ENCODE measurements at regions not wholly inside any gene's neighbourhood (a gene's known extent, or its start where the extent isn't known, plus 50 kb on each side); places are given as distances from the start of the nearest gene placed in this dataset.

DNA sequence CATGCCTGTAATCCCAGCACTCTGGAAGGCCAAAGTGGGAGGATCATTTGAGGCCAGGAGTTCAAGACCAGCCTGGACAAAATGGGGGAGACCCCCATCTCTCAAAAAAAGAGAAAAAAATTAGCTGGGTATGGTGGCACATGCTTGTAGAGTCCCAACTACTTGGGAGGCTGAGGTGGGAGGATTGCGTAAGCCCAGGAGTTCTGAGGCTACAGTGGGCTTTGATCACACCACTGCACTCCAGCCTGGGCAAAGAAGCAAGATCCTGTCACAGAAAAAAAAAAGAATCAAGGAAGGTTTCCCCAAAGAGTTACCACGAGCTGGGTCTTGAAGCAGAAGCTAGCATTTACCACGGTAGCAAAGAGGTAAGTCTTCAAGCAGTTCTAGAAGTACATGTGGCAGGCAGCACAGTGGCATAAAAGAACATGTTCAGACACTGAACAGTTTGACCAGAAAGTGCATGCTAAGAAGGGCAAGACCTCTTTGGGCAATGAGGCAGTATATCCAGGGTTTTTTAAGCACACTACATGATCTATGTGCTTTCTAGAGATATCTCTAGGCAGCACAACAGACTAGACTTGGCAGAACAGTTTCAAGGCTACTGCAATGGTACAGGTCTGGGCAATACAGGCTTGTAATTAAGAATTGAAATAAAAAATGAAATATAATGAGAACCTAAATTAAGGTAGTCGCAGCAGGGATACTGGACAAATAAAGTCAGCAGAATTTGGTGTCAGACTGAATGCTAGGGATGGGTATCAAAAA lies 418.5 kb downstream of the SHQ1 start:
- no peak overlapping the region for H3K27ac ChIP-seq
- TF ChIP-seq POLR2A (IDR thresholded peaks at IDR 0.05): no peak
- no peaks in the 10 kb centered on the region for H3K9me3 ChIP-seq
- H3K4me1 ChIP-seq: peaks cover 14% of the 10 kb centered on the region
- DNase-seq: no peak
- no peak overlapping the region for H3K4me3 ChIP-seq
- no peaks in the 10 kb centered on the region for H3K27me3 ChIP-seq
- intact Hi-C loops (cut with DNase I; ENCODE audit: low total_unique reads): no loop called here
- WGBS, 2 donors: 55 to 62% methylated on average over 4 of the region's 4 CpGs
- H3K36me3 ChIP-seq (ENCODE audit: low read depth, missing control alignments): no peaks in the 10 kb centered on the region

DNA sequence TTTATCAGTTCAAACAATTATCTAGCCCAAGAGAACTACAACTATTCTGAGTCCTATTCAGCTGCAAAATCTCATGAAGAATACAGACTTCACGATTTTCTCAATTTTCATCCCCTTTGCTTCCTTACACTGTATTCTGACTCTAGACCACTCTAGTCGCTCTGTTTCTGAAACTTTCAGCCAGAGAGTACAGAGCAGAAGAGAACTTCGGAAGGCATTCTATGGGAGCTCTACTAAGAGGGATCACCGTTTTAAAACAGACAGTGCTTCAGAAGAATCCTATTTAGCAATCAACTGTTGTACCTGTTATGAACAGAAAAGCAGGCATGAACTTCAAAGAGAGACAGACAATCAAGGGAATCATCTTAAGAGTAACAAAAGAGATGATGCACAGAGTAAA lies 419.4 kb downstream of the SHQ1 start:
- Histone ChIP-seq H3K4me3 (no peak overlapping the region), H3K4me1 (peaks cover 14% of the 10 kb centered on the region), H3K27ac (no peak overlapping the region), H3K9me3 (no peaks in the 10 kb centered on the region), H3K27me3 (no peaks in the 10 kb centered on the region), H3K36me3 (ENCODE audit: low read depth, missing control alignments) (no peaks in the 10 kb centered on the region)
- intact Hi-C loops (cut with DNase I; ENCODE audit: low total_unique reads): no loop called here
- 57 to 66% methylated on average over 4 of the region's 4 CpGs for WGBS, 2 donors
- no peak for DNase-seq
- TF ChIP-seq POLR2A (IDR thresholded peaks at IDR 0.05) (no peak), CTCF (IDR thresholded peaks at IDR 0.05) (no peak)

DNA sequence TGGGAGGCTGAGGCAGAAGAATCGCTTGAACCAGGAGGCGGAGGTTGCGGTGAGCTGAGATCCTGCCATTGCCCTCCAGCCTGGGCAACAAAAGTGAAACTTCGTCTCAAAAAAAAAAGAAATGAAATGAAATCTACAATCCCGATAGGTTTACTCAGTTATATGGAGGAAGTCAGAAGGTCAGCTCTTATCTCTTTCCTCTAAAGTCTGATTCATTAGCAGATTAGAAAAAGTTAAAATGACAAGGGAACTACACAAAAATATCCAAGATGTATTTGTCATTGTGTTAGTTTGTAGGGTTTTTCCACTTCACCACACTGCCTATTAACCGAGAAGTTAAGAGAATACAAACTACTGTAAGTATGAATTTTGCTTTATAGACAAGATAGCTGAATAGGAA lies 420.6 kb downstream of the SHQ1 start:
- intact Hi-C loops (cut with DNase I; ENCODE audit: low total_unique reads): no loop called here
- no peaks in the 10 kb centered on the region for H3K36me3 ChIP-seq (ENCODE audit: low read depth, missing control alignments)
- H3K9me3 ChIP-seq: no peaks in the 10 kb centered on the region
- TF ChIP-seq CTCF (IDR thresholded peaks at IDR 0.05) (no peak), POLR2A (IDR thresholded peaks at IDR 0.05) (no peak)
- WGBS, 2 donors: 82 to 90% methylated on average over 6 of the region's 6 CpGs
- no peak overlapping the region for H3K4me3 ChIP-seq
- no peak for DNase-seq
- no peaks in the 10 kb centered on the region for H3K27me3 ChIP-seq
- peaks cover 14% of the 10 kb centered on the region for H3K4me1 ChIP-seq
- no peak overlapping the region for H3K27ac ChIP-seq

- no peak overlapping the region for H3K27ac ChIP-seq
- no peak for TF ChIP-seq POLR2A (IDR thresholded peaks at IDR 0.05)
- no peak for TF ChIP-seq CTCF (IDR thresholded peaks at IDR 0.05)
- peaks cover 14% of the 10 kb centered on the region for H3K4me1 ChIP-seq
- no peak for DNase-seq
- no peaks in the 10 kb centered on the region for H3K27me3 ChIP-seq
- H3K9me3 ChIP-seq: no peaks in the 10 kb centered on the region
- intact Hi-C loops (cut with DNase I; ENCODE audit: low total_unique reads): no loop called here
- H3K36me3 ChIP-seq (ENCODE audit: low read depth, missing control alignments): no peaks in the 10 kb centered on the region
- WGBS, 2 donors: 88 to 91% methylated on average over 2 of the region's 2 CpGs
- H3K4me3 ChIP-seq: no peak overlapping the region
Observed at GRCh38 chr3:72426618-72427397, 421.4 kb downstream of the SHQ1 start.

DNA sequence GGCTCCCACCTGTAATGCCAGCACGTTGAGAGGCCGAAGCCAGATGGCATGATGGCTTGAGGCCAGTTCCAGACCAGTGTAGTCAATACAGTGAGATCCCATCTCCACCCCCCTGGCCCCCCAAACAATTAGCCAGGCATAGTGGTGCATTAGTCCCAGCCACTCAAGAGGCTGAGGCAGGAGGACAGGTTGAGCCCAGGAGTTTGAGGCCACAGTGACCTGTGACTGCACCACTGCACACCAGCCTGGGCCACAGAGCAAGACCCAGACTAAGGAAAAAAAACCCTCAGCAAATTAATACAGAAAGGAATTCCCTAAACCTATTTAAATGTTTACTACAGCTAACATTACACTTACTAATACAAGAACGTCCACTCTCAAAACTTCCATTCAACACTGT lies 424.6 kb downstream of the SHQ1 start:
- intact Hi-C loops (cut with DNase I; ENCODE audit: low total_unique reads): no loop called here
- Histone ChIP-seq H3K27ac (no peak overlapping the region), H3K27me3 (no peaks in the 10 kb centered on the region), H3K4me3 (no peak overlapping the region), H3K4me1 (peaks cover 8% of the 10 kb centered on the region), H3K9me3 (no peaks in the 10 kb centered on the region), H3K36me3 (ENCODE audit: low read depth, missing control alignments) (no peaks in the 10 kb centered on the region)
- DNase-seq: no peak
- TF ChIP-seq POLR2A (IDR thresholded peaks at IDR 0.05) (no peak), CTCF (IDR thresholded peaks at IDR 0.05) (no peak)
- WGBS, 2 donors: 79 to 83% methylated on average over 3 of the region's 3 CpGs

Measured in testis (tissue), 2 donors.